ENCODE measurements at regions not wholly inside any gene's neighbourhood (a gene's known extent, or its start where the extent isn't known, plus 50 kb on each side); places are given as distances from the start of the nearest gene placed in this dataset.
"Not testable (repeated sequence)": the region's sequence is repeated elsewhere in the genome, so short reads cannot be mapped to it uniquely, and the experiment has no call there.

DNA sequence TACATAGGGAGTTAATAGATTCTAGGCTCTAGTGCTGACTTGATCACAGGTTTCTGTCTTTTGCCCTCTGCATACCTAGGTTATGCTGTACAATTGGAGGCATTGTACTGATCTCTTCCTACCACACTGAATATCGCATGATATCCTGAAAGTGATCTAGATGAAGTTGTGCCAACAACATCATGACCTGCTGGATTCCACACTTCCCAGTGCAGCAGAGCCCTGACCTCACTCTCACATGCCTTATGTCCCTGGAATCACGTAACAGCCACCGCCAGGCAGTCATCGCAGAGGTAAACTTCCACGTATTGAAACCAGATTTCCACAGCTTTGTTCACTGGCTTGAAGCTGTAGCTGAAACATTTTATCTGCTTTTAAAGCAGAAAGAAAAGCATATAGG lies 214.0 kb downstream of the ANKRD30B start:
- H3K4me3 ChIP-seq: no peak overlapping the region
- ATAC-seq (no peak), DNase-seq (no peak)
- 60 to 69% methylated on average over 5 of the region's 5 CpGs for WGBS, 2 donors
- no peaks in the 10 kb centered on the region for H3K4me1 ChIP-seq
- no peak for TF ChIP-seq CTCF (IDR thresholded peaks at IDR 0.05)
- no peak for TF ChIP-seq POLR2A (IDR thresholded peaks at IDR 0.05)
- H3K27me3 ChIP-seq: no peaks in the 10 kb centered on the region
- intact Hi-C loops (cut with DNase I): no loop called here
- no peaks in the 10 kb centered on the region for H3K9me3 ChIP-seq
- no peaks in the 10 kb centered on the region for H3K36me3 ChIP-seq (replicated peaks in 1 of 2; ENCODE audit: insufficient read depth in 1 of 2, low read depth in 2 of 2)
- H3K27ac ChIP-seq: no peak overlapping the region

DNA sequence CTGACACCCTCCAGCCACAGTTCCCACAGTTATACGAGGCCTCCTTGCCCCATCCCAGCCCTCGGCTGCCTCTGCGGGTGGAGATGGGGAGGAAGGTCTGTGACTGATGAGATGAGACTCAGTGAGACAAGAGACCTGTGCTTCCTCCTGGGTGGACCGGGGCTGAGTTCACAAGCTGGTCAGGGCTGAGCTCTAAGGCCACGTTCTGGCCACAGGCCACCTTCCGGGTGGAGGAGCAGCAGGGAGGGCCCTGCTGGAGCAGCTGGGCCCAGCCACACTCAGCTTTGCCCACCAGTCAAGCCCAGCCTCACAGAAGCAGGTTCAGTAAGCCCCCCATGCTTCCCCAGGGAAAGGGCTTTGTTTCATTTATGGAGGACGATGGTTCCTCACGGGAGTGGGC lies 214.7 kb downstream of the ANKRD30B start:
- WGBS, 2 donors: 77 to 82% methylated on average over 2 to 8 of the region's 8 CpGs
- intact Hi-C loops (cut with DNase I): no loop called here
- H3K36me3 ChIP-seq (replicated peaks in 1 of 2; ENCODE audit: insufficient read depth in 1 of 2, low read depth in 2 of 2): no peaks in the 10 kb centered on the region
- no peaks in the 10 kb centered on the region for H3K27me3 ChIP-seq
- TF ChIP-seq CTCF (IDR thresholded peaks at IDR 0.05) (no peak), POLR2A (IDR thresholded peaks at IDR 0.05) (no peak)
- no peak overlapping the region for H3K27ac ChIP-seq
- H3K4me1 ChIP-seq: no peaks in the 10 kb centered on the region
- no peak for DNase-seq
- H3K4me3 ChIP-seq: no peak overlapping the region
- no peak for ATAC-seq
- H3K9me3 ChIP-seq: no peaks in the 10 kb centered on the region

GRCh38 chr18:14963246-14963645 lies 215.3 kb downstream of the ANKRD30B start:
- no peaks in the 10 kb centered on the region for H3K36me3 ChIP-seq (replicated peaks in 1 of 2; ENCODE audit: insufficient read depth in 1 of 2, low read depth in 2 of 2)
- WGBS, 2 donors: 61 to 68% methylated on average over 5 to 6 of the region's 6 CpGs
- TF ChIP-seq CTCF (IDR thresholded peaks at IDR 0.05) (no peak), POLR2A (IDR thresholded peaks at IDR 0.05) (no peak)
- intact Hi-C loops (cut with DNase I): no loop called here
- no peaks in the 10 kb centered on the region for H3K27me3 ChIP-seq
- no peaks in the 10 kb centered on the region for H3K4me1 ChIP-seq
- no peak for DNase-seq
- no peak overlapping the region for H3K27ac ChIP-seq
- ATAC-seq: no peak
- no peaks in the 10 kb centered on the region for H3K9me3 ChIP-seq
- H3K4me3 ChIP-seq: no peak overlapping the region

DNA sequence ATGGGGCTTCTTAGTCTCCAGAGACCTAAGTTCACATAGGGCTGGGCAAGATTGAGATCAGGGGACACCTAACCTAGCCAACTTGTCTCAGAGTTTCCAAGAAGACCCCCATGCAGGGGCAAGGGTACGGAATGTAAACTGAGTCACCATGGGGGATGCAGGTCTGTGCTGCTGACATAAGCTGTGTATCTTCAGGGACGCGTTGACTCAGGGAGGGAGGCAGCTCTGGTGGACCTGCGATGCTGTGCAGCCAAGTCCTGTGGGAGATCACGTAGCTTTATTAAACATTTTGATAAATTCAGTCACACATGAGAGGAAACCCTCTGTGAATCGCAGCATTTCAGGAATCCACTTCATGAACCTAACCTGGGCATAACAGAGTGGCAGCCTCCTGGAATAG lies 216.0 kb downstream of the ANKRD30B start:
- DNase-seq (no peak), ATAC-seq (no peak)
- TF ChIP-seq POLR2A (IDR thresholded peaks at IDR 0.05): no peak
- TF ChIP-seq CTCF (IDR thresholded peaks at IDR 0.05): no peak
- Histone ChIP-seq H3K4me1 (no peaks in the 10 kb centered on the region), H3K4me3 (no peak overlapping the region), H3K9me3 (no peaks in the 10 kb centered on the region), H3K36me3 (replicated peaks in 1 of 2; ENCODE audit: insufficient read depth in 1 of 2, low read depth in 2 of 2) (no peaks in the 10 kb centered on the region), H3K27ac (no peak overlapping the region), H3K27me3 (no peaks in the 10 kb centered on the region)
- intact Hi-C loops (cut with DNase I): no loop called here
- WGBS, 2 donors: 53 to 83% methylated on average over 6 of the region's 6 CpGs

DNA sequence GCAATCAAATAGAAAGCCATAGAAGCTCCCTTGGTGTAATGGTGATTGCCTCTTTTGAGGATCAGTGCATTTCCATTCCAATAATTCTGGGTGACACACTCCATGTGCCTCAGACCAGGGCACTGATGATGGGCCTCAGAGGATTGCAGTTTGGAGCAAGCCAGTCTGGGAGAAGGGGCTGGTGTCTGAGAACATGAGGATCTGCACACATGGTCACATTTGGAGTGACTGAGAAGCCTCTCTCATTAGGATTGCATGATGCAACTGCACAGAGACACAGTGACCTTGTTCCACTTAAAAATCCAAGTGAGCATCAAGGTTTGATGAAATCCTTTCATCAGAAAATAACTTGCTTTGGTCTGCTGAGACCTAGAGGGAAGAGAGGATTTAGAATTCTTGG lies 216.4 kb downstream of the ANKRD30B start:
- H3K4me1 ChIP-seq: no peaks in the 10 kb centered on the region
- DNase-seq (no peak), ATAC-seq (no peak)
- no peak overlapping the region for H3K27ac ChIP-seq
- no peaks in the 10 kb centered on the region for H3K9me3 ChIP-seq
- H3K27me3 ChIP-seq: no peaks in the 10 kb centered on the region
- no peak overlapping the region for H3K4me3 ChIP-seq
- TF ChIP-seq POLR2A (IDR thresholded peaks at IDR 0.05) (no peak), CTCF (IDR thresholded peaks at IDR 0.05) (no peak)
- no peaks in the 10 kb centered on the region for H3K36me3 ChIP-seq (replicated peaks in 1 of 2; ENCODE audit: insufficient read depth in 1 of 2, low read depth in 2 of 2)
- intact Hi-C loops (cut with DNase I): no loop called here

DNA sequence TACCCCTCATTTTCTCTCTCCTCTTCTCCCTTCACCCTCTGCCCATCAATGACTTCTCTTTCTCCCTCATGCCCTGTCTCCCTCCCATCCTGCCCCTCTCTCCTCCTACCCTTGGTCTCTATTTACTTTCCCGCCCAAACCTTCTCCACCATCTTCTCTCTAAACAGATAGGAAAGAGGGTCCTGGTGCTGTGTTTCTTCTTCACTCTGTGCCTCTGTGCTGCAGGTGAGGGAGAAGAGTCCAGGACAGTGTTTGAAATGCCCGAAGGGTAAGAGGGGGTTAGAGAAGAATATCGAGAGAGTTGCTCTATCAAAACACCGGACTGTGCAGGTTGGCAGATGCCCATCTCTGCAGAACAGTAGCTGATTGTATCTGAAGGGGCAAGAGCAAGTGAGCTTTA lies 217.0 kb downstream of the ANKRD30B start:
- WGBS, 2 donors: 65% methylated on average over 4 of the region's 4 CpGs
- intact Hi-C loops (cut with DNase I); ATAC-seq: not testable (repeated sequence)

More for the DNA sequence above, 217.0 kb downstream of the ANKRD30B start:
- H3K4me1 ChIP-seq; DNase-seq; H3K27ac ChIP-seq; H3K9me3 ChIP-seq; H3K36me3 ChIP-seq (replicated peaks in 1 of 2; ENCODE audit: insufficient read depth in 1 of 2, low read depth in 2 of 2); H3K27me3 ChIP-seq; H3K4me3 ChIP-seq: not testable (repeated sequence)
